NCI-H446 (cell line): ENCODE measurements at regions not wholly inside any gene's neighbourhood (a gene's known extent, or its start where the extent isn't known, plus 50 kb on each side); places are given as distances from the start of the nearest gene placed in this dataset.
A peak's percentile ranks its signal among the peaks of the same experiment; 100 is the strongest.
"Not testable (repeated sequence)": the region's sequence is repeated elsewhere in the genome, so short reads cannot be mapped to it uniquely, and the experiment has no call there.

Experiments used
- DNase-seq, 2 experiments: peaks; one replicate each; lab custom pipeline; 2025; lab: John Stamatoyannopoulos, UW

DNA sequence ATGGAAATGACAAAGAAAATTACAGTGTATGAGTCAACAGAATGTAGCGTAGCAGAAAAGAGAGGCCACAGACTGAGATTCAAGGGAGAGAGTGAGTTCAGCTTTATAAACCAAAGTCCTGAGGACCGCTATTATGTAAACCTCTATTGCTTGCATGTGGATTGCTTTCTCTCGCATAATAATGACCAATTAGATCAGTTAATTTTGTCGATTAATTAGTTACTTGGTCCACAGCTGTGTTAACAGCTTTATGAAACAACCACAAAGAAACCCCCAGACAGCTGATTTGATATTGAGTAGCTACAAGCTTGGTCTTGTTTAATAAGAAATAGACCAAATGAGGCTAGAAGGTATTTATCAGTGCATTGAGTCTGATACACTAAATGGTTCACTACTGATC lies 291.8 kb upstream of the ERCC4 start:
- DNase-seq = no peak

DNA sequence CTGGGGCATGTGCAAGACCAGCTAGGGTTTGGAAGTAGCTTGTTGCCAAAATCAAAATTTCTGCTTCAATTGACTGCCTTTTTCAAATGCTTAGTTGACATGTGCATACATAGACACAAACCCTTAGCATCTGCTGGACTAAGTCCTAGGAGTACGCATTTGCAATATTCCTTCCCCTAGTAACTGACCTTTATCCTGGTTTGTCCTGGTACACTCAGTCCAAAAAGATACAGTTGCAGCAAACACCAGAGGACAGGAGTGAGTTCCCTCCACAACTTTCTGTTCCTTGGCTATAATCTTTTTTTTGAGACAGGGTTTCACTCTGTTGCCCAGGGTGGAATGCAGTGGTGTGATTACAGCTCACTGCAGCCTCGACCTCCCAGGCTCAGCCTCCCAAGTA lies 290.2 kb upstream of the ERCC4 start:
- peak in 1 of 2 experiments; percentile 39 for DNase-seq

DNA sequence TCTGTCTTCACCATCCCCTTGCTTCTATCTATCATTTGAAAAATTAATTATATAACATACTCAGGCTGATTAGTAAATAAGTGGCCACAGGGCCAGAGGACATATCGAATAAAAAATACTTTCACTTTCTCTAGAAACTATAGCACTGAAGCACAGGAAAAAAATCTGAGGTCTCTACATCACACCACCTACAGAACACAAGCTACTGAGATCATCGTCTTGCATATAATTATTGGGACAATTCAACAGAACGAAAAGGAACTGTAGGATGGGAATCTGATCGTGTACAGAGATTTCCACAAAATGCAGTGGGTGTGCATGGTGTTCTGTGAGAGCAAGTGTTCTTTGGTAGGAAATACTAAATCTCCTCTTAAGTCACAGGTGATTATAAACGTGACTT lies 289.6 kb upstream of the ERCC4 start:
- DNase-seq = no peak

DNA sequence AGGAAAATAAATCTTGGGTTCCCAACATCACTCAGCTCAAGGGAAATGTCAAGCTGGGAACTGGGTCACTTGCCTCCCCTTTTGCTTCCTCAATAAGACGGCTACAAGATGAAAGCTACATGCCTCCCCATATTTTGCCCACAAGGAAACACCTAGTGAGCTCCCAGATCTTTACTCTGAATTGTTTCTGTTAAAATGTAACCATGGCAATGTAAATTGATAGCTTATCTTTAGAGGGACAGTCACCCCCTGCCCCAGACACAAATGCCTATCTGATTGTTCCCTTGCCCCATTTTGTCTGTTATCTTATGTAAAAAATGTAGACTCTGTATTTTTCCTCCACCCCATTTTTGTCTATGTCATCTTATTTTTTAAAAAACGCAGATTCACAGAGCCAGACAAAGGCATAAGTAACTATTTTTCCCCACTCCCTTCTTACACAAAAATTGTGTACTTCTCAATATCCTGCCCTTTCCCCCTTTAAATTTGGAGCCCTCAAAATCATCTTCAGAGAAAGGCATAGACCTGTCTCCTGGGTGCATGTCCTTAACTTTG lies 288.7 kb upstream of the ERCC4 start:
- no peak for DNase-seq

- DNase-seq = no peak
Measured at GRCh38 chr16:13631916-13632315, 288.0 kb upstream of the ERCC4 start.

GRCh38 chr16:13632504-13632903 lies 287.4 kb upstream of the ERCC4 start:
- not testable (repeated sequence) for DNase-seq

- DNase-seq = no peak
Measured at GRCh38 chr16:13633391-13633861, 286.5 kb upstream of the ERCC4 start.

- DNase-seq = no peak
Measured at GRCh38 chr16:13634253-13634652, 285.7 kb upstream of the ERCC4 start.

GRCh38 chr16:13634959-13635358 lies 285.0 kb upstream of the ERCC4 start:
- no peak for DNase-seq

- DNase-seq = no peak
Measured at GRCh38 chr16:13638218-13638617, 281.7 kb upstream of the ERCC4 start.

- DNase-seq = no peak
Measured at GRCh38 chr16:13643412-13643811, 276.5 kb upstream of the ERCC4 start.

DNA sequence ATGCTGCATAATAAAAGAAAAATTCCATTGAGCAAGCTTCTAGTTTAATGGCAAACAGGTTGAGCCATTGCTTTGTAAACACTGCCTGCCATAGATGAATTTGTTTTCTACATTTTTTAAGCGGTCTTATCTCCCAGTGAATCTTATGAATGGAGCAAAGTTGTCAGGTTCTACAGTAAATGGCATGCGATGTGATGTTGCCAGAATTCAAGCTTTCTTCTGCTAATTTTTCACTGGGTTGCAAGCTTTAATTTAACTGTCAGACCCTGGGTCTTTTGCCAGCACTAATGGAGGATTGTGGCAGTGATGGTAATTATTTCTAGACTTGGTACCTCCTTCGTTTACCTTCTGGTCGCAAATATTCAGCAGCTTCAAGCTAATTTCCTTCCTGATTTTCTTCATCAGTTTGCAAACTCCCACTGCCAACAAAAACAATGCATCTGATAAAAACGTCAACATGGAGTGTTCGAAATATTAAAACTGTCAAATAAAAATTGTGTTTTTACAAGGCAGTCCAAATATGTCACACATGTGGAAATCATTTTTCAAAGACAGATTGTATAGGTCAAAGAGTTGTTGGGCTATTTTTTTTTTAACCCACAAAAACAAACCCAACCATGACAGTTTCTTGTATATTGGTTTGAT lies 274.2 kb upstream of the ERCC4 start:
- DNase-seq = no peak

- DNase-seq = no peak
Measured at GRCh38 chr16:13660807-13661206, 259.1 kb upstream of the ERCC4 start.

DNA sequence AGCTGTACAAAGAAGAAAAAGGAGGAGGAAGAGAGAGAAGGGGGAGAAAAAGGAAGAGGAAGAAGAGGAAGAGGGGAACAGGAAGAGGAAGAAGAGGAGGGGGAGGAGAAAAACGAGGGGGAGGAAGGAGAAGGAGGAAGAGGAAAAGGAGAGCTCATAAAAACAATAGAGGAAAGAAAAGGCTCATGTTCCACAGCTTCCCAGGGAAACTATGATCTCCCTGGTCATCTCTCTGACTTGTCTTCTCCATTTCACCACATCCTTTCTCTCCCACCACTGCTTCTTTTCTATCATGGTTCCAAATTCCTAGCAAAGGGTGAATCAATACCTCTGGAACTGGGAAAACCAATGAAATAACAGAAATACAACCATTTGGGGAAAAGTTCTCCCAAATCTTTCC lies 254.1 kb upstream of the ERCC4 start:
- DNase-seq = no peak

DNA sequence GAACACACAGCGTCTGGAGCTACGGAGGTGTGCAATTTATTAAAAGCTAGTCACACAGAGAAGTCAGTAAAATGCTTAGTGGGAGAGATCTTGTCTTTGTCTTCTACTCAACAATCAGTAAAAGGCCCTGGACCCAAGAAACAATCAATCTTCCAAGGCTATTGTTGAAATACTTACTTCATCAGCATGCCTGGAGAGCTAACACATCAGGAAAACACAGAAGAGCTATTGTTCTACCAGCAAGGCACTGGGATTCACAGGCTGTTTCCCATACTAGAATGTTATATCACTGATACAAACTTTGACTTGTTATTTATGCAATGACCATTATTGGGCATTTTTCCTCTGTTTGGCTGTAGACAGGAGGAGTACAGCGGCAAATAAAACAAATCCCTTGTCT lies 247.8 kb upstream of the ERCC4 start:
- no peak for DNase-seq

GRCh38 chr16:13680021-13680889 lies 239.7 kb upstream of the ERCC4 start:
- peak in 1 of 2 experiments; percentile 10 for DNase-seq

- DNase-seq = peak in 1 of 2 experiments; percentile 6
Measured at GRCh38 chr16:13684819-13685563, 235.0 kb upstream of the ERCC4 start.

DNA sequence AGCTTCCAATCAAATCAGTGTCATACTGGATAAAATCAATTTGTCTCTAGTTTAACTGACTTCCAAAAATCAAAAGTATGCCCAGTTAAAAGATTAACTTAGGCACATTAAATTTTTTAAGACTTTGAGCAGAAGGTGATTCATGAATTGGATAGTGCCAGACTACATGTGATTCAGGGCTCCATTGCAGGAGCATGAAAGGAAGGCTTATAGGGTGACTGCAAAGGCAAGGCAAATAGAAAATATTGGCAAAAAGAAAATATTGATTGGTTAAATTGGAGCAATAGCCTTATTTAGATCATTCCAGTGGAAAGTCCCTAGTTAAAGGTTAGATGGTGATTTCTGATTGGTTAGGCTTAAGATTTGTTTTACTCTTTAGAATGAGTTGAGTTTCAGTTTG lies 223.9 kb upstream of the ERCC4 start:
- DNase-seq = no peak

DNA sequence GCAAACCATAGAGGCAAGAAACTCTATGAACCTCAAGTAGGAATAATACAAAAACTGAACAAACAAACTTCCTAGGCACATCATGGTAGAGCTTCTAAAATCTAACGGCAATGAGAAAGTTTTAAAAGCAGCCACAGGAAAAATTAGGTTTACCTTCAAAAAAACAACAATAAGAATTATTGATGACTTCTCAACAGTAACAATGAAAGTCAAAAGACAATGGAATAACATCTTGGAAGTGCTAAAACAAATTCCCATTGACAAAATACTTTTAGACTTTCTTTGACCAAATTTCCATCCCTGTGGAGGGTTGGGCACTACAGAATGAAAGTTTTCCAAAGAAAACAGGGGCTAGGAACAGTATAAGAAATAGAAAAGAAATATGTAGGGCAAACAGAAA lies 222.9 kb upstream of the ERCC4 start:
- no peak for DNase-seq

DNA sequence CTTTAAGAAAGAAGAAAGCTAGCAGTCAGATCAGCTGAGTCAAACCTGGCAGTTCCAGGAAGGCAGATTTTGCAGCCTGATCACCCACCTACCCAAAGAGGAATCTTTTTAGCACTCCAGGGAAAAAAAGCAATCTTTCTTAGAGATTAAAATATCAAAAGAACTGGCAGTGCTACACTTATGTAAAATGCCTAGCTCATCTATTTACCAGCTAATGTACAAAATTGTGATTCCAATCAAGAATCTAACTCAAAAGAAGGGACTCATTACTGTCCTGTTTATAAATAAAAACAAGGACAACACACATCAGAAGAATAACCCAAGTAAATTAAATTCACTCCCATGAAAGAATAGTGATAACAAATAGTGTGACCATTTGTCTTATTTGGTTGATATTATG lies 222.4 kb upstream of the ERCC4 start:
- no peak for DNase-seq

DNA sequence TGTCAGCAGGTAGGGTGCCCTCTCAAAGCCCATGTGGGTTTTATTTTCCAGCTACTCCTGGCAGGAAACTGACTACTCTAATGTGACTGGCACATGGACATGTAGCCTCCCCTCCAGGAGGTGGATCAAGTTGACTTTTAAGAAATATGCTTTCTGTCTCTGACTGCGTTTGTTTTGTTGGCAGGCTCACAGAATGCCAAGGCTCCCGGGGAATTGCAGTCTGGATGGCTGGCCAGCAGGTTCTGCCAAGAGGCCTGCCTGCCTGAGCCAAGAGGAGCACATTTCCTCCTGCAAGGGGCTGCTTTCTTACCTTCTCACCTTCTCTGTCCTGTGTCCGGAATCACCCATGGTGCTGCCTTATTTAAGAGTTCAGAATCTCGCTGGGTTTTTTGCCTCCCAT lies 217.3 kb upstream of the ERCC4 start:
- peak; percentile 49 to 76 for DNase-seq

- DNase-seq = no peak
Measured at GRCh38 chr16:13708347-13709120, 211.4 kb upstream of the ERCC4 start.
